ENCODE measurements at regions not wholly inside any gene's neighbourhood (a gene's known extent, or its start where the extent isn't known, plus 50 kb on each side); places are given as distances from the start of the nearest gene placed in this dataset.

GRCh38 chrX:130974323-130974722 is 71.3 kb upstream of the ENOX2 start:
- Histone ChIP-seq H2AFZ (ENCODE audit: low read length) (no peak overlapping the region), H4K20me1 (ENCODE audit: insufficient read depth, low read length) (no peaks in the 10 kb centered on the region), H3K4me1 (ENCODE audit: low read length) (no peaks in the 10 kb centered on the region), H3K36me3 (replicated peaks; ENCODE audit: insufficient read depth, low read length) (no peaks in the 10 kb centered on the region), H3K9me3 (replicated peaks; ENCODE audit: insufficient read depth, low read length) (no peaks in the 10 kb centered on the region), H3K27me3 (replicated peaks; ENCODE audit: insufficient read depth, low read length) (no peaks in the 10 kb centered on the region), H3K9me2 (replicated peaks; ENCODE audit: insufficient read depth, low read length) (no peaks in the 10 kb centered on the region), H3K27ac (ENCODE audit: low read length) (no peak overlapping the region), H3K9ac (ENCODE audit: low read length) (no peak overlapping the region), H3K4me2 (ENCODE audit: low read depth, low read length) (no peak overlapping the region), H3K79me2 (ENCODE audit: low read length) (no peaks in the 10 kb centered on the region), H3F3A (ENCODE audit: insufficient read depth, low read length) (no peaks in the 10 kb centered on the region), H3K4me3 (ENCODE audit: low read length) (no peak overlapping the region)
- TF ChIP-seq CTCF (IDR thresholded peaks at IDR 0.05; ENCODE audit: low read length) = no peak
- TF ChIP-seq EZH2 (optimal IDR thresholded peaks at IDR 0.05; ENCODE audit: low read depth, low read length) = no peak
- no peak for TF ChIP-seq EZH2phosphoT487 (IDR thresholded peaks at IDR 0.05; ENCODE audit: low read length)
- DNase-seq = no peak

GRCh38 chrX:130975947-130976346 is 72.9 kb upstream of the ENOX2 start:
- Histone ChIP-seq H3K36me3 (replicated peaks; ENCODE audit: insufficient read depth, low read length) (no peaks in the 10 kb centered on the region), H3K27ac (ENCODE audit: low read length) (no peak overlapping the region), H3K79me2 (ENCODE audit: low read length) (no peaks in the 10 kb centered on the region), H3K4me2 (ENCODE audit: low read depth, low read length) (peak overlapping the region; percentile 36; the same call in 1 of the 2 replicates), H3K4me3 (ENCODE audit: low read length) (no peak overlapping the region), H3K4me1 (ENCODE audit: low read length) (no peaks in the 10 kb centered on the region), H3K9me3 (replicated peaks; ENCODE audit: insufficient read depth, low read length) (no peaks in the 10 kb centered on the region), H3F3A (ENCODE audit: insufficient read depth, low read length) (no peaks in the 10 kb centered on the region), H3K9me2 (replicated peaks; ENCODE audit: insufficient read depth, low read length) (no peaks in the 10 kb centered on the region), H2AFZ (ENCODE audit: low read length) (no peak overlapping the region), H4K20me1 (ENCODE audit: insufficient read depth, low read length) (no peaks in the 10 kb centered on the region), H3K9ac (ENCODE audit: low read length) (no peak overlapping the region), H3K27me3 (replicated peaks; ENCODE audit: insufficient read depth, low read length) (no peaks in the 10 kb centered on the region)
- TF ChIP-seq EZH2 (optimal IDR thresholded peaks at IDR 0.05; ENCODE audit: low read depth, low read length) = no peak
- peak; percentile 72 for TF ChIP-seq CTCF (IDR thresholded peaks at IDR 0.05; ENCODE audit: low read length)
- DNase-seq = peak; percentile 66

GRCh38 chrX:130981836-130982235 is 76.3 kb upstream of the ARHGAP36 start:
- Histone ChIP-seq H3K9me2 (replicated peaks; ENCODE audit: insufficient read depth, low read length) (no peaks in the 10 kb centered on the region), H3K9me3 (replicated peaks; ENCODE audit: insufficient read depth, low read length) (no peaks in the 10 kb centered on the region), H3K36me3 (replicated peaks; ENCODE audit: insufficient read depth, low read length) (no peaks in the 10 kb centered on the region), H3K9ac (ENCODE audit: low read length) (no peak overlapping the region), H2AFZ (ENCODE audit: low read length) (no peak overlapping the region), H3K79me2 (ENCODE audit: low read length) (no peaks in the 10 kb centered on the region), H3K27ac (ENCODE audit: low read length) (no peak overlapping the region), H3K4me2 (ENCODE audit: low read depth, low read length) (no peak overlapping the region), H3F3A (ENCODE audit: insufficient read depth, low read length) (no peaks in the 10 kb centered on the region), H4K20me1 (ENCODE audit: insufficient read depth, low read length) (no peaks in the 10 kb centered on the region), H3K4me3 (ENCODE audit: low read length) (no peak overlapping the region), H3K27me3 (replicated peaks; ENCODE audit: insufficient read depth, low read length) (no peaks in the 10 kb centered on the region), H3K4me1 (ENCODE audit: low read length) (no peaks in the 10 kb centered on the region)
- TF ChIP-seq EZH2 (optimal IDR thresholded peaks at IDR 0.05; ENCODE audit: low read depth, low read length) = no peak
- no peak for TF ChIP-seq CTCF (IDR thresholded peaks at IDR 0.05; ENCODE audit: low read length)
- no peak for TF ChIP-seq EZH2phosphoT487 (IDR thresholded peaks at IDR 0.05; ENCODE audit: low read length)
- no peak for DNase-seq

Measured in MM.1S (cell line).